Peyer's patch (tissue), 4 donors: ENCODE measurements at regions not wholly inside any gene's neighbourhood (a gene's known extent, or its start where the extent isn't known, plus 50 kb on each side); places are given as distances from the start of the nearest gene placed in this dataset.

ENCODE experiments used
- POLR2A ChIP-seq, 2 donors: fragments of 450-650 bp; IDR thresholded peaks; one replicate each; pipeline ENCODE4 v1.5.1; 2017; ENCODE audit warnings: antibody characterized with exemption in 2 of 2, mild to moderate bottlenecking in 2 of 2, moderate library complexity in 2 of 2
- TF ChIP-seq, protein P1 (sequence below), 6 experiments: fragments of 450-650 bp in 4 of 6; fragments of 200-600 bp in 2 of 6; sonication (generic) in 1 of 6; IDR thresholded peaks; one replicate each; pipeline ENCODE4 v1.5.1; 2017 to 2019; ENCODE audit warnings: antibody characterized with exemption in 6 of 6, mild to moderate bottlenecking in 3 of 6, moderate library complexity in 1 of 6

DNA sequence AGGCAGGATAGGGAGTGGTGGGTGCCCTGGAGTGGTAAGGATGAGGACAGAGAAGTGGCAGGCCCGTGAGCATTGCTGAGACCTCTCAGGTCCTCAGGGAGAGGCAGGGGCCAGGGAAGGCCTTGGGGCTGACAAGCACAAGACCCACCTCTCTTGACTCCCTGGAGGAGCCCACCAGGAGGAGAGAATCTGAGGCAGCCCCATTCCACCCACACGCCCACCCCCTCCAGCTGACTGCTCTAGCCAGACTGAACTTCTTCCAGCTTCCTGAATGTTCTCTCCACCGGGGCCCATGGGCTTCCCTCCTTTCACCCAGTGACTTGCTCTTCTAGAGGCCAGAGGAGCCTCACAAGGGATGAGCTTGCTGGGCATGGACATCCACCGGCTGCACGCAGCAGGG is 1403.0 kb downstream of the BRD1 start:
- TF ChIP-seq, protein P1, sequence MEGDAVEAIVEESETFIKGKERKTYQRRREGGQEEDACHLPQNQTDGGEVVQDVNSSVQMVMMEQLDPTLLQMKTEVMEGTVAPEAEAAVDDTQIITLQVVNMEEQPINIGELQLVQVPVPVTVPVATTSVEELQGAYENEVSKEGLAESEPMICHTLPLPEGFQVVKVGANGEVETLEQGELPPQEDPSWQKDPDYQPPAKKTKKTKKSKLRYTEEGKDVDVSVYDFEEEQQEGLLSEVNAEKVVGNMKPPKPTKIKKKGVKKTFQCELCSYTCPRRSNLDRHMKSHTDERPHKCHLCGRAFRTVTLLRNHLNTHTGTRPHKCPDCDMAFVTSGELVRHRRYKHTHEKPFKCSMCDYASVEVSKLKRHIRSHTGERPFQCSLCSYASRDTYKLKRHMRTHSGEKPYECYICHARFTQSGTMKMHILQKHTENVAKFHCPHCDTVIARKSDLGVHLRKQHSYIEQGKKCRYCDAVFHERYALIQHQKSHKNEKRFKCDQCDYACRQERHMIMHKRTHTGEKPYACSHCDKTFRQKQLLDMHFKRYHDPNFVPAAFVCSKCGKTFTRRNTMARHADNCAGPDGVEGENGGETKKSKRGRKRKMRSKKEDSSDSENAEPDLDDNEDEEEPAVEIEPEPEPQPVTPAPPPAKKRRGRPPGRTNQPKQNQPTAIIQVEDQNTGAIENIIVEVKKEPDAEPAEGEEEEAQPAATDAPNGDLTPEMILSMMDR (IDR thresholded peaks at IDR 0.05) = no peak
- no peak for TF ChIP-seq POLR2A (IDR thresholded peaks at IDR 0.05)
